Psoas muscle (tissue), 7 donors: ENCODE measurements at regions not wholly inside any gene's neighbourhood (a gene's known extent, or its start where the extent isn't known, plus 50 kb on each side); places are given as distances from the start of the nearest gene placed in this dataset.
A peak's percentile ranks its signal among the peaks of the same experiment; 100 is the strongest.

ENCODE experiments used
- ATAC-seq, 4 donors: fragments of 200-7000 bp; cut with Tn5 transposase; one replicate each; pipeline ENCODE4 v1.9.1; 2020; ENCODE audit warnings: moderate library complexity in 3 of 4, mild to moderate bottlenecking in 2 of 4
- DNase-seq, 2 donors: peaks; one replicate each; pipeline ENCODE4 v3.0.0-alpha.2; 2020
- H3K27ac ChIP-seq: fragments of 200-600 bp; one replicate; pipeline ENCODE4 v1.8.0; 2022
- H3K27me3 ChIP-seq, 3 donors: fragments of 200-600 bp in 1 of 3; one replicate each; pipeline versions ENCODE4 v1.6.1 to v1.8.0; 2013 to 2022; ENCODE audit warnings: low read length in 2 of 3, mild to moderate bottlenecking in 2 of 3, moderate library complexity in 1 of 3; ENCODE audit not compliant: insufficient read depth in 3 of 3
- H3K36me3 ChIP-seq, 2 donors: fragments of 200-600 bp in 1 of 2; one replicate each; pipeline versions ENCODE4 v1.6.1 to v1.8.0; 2013 to 2022; ENCODE audit warnings: low read depth in 1 of 2, mild to moderate bottlenecking in 1 of 2, moderate library complexity in 1 of 2; ENCODE audit not compliant: insufficient read depth in 1 of 2
- H3K4me1 ChIP-seq: fragments of 200-600 bp; one replicate; pipeline ENCODE4 v1.8.0; 2022
- H3K4me3 ChIP-seq: fragments of 200-600 bp; one replicate; pipeline ENCODE4 v1.8.0; 2022; ENCODE audit warnings: mild to moderate bottlenecking
- H3K9me3 ChIP-seq: fragments of 200-600 bp; one replicate; pipeline ENCODE4 v1.8.0; 2022
- WGBS, 3 donors: extraction: QIAGEN DNeasy Blood & Tissue Kit; methylation state at CpG; one replicate each; pipeline versions ENCODE4 v1.1.6 to v1.1.7; 2013; 5-methylcytosine and 5-hydroxymethylcytosine counted together
- intact Hi-C, 2 donors: fragments of 100-400 bp; cut with DNase I; formaldehyde crosslinking; loops; one replicate each; pipeline versions ENCODE4 v1.11.0 to v1.14.2; 2022
- TF ChIP-seq, protein P1 (sequence below): fragments of 200-600 bp; IDR thresholded peaks from one replicate; pipeline ENCODE4 v1.8.0; 2022; ENCODE audit warnings: antibody characterized with exemption
- donor health status: healthy with polysubstance abuse.
- donor health status: DM: no; HTN: no; CAD: no; lungs with moderate emphysema.
- donor health status: Bipolar disorder and iron deficiency.
- donor health status: healthy.
- donor health status: DM: yes; HTN: yes; CAD: no.
- donor health status: DM: no; HTN: no; CAD: no.
- donor health status: DM: yes; HTN: yes; CAD: no.

GRCh38 chr6:219641-220198 is 72.6 kb upstream of the DUSP22 start:
- Histone ChIP-seq H3K4me3 (no peak overlapping the region), H3K27me3 (peaks cover 0 to 14% (median 4%) of the 10 kb centered on the region in 3 donors), H3K9me3 (no peaks in the 10 kb centered on the region), H3K4me1 (no peaks in the 10 kb centered on the region), H3K27ac (no peak overlapping the region), H3K36me3 (no peaks in the 10 kb centered on the region)
- DNase-seq: peak; percentile 61 to 71
- peak in 1 of 4 donors; percentile 44 for ATAC-seq
- intact Hi-C loops: no loop called here
- TF ChIP-seq, protein P1, sequence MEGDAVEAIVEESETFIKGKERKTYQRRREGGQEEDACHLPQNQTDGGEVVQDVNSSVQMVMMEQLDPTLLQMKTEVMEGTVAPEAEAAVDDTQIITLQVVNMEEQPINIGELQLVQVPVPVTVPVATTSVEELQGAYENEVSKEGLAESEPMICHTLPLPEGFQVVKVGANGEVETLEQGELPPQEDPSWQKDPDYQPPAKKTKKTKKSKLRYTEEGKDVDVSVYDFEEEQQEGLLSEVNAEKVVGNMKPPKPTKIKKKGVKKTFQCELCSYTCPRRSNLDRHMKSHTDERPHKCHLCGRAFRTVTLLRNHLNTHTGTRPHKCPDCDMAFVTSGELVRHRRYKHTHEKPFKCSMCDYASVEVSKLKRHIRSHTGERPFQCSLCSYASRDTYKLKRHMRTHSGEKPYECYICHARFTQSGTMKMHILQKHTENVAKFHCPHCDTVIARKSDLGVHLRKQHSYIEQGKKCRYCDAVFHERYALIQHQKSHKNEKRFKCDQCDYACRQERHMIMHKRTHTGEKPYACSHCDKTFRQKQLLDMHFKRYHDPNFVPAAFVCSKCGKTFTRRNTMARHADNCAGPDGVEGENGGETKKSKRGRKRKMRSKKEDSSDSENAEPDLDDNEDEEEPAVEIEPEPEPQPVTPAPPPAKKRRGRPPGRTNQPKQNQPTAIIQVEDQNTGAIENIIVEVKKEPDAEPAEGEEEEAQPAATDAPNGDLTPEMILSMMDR: no peak
- WGBS, 3 donors: 64 to 71% (median 68%) methylated on average over 17 of the region's 17 CpGs

DNA sequence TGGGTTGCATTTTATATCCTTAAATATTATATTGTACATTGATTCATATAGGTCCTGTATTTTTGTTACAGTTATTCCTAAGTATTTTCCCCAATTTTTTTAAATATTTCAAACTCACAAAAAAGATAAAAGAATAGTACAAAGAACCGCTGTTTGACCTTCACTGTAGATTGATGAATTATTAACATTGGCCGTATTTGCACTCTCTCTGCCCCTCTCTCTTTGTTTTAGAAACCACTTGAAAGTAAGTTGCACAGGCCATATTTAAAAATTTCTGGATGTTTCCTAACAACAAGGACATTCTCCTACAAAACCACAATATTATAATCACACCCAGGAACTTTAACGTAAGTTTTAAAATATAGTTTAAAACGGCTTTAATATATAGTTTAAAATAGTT is 72.0 kb upstream of the DUSP22 start:
- Histone ChIP-seq H3K27ac (no peak overlapping the region), H3K4me3 (no peak overlapping the region), H3K4me1 (no peaks in the 10 kb centered on the region), H3K9me3 (no peaks in the 10 kb centered on the region), H3K36me3 (no peaks in the 10 kb centered on the region), H3K27me3 (peaks cover 0 to 14% (median 4%) of the 10 kb centered on the region in 3 donors)
- DNase-seq (no peak), ATAC-seq (no peak)
- 94 to 97% (median 95%) methylated on average over 4 of the region's 4 CpGs for WGBS, 3 donors
- intact Hi-C loops: no loop called here
- TF ChIP-seq, protein P1: no peak

DNA sequence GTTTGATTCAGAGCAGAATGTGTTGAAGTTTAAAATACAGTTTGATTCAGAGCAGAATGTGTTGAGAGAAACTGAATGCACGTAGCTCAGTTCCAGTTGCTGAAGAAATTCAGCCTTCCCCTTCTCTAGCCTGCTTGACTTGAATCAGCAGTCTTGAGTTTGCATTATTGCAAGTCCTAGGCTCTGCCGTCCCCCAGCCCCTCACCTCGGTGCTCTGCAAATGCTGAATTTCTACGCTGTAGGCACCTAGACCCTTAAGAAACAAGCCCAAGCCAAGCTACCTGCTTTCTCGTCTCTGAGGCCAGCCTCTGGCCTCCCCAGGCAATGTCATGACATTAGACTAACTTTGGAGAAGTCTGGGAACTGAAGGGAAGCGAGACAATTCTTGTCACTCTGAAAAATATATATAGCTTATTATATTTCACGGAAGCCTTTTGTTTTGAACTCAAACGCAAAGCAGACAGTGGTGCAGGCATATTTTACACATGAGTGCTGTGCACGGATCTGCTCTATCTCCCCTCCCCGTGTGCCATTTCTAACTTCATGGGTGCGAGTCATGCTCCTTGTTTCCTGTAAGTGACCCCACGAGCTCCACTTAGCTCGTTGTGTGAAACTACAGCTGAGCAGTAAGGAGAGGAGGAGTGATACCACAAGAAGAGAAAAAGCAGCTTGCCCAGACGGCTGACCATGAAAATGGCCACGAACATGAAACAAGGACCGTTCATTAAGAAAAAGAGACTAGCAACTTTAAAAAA is 71.4 kb upstream of the DUSP22 start:
- peaks cover 0 to 14% (median 4%) of the 10 kb centered on the region in 3 donors for H3K27me3 ChIP-seq
- 47 to 55% (median 52%) methylated on average over 16 of the region's 16 CpGs for WGBS, 3 donors
- intact Hi-C loops: no loop called here
- H3K9me3 ChIP-seq: no peaks in the 10 kb centered on the region
- TF ChIP-seq, protein P1: no peak
- H3K36me3 ChIP-seq: no peaks in the 10 kb centered on the region
- no peak overlapping the region for H3K27ac ChIP-seq
- DNase-seq (no peak), ATAC-seq (no peak)
- no peak overlapping the region for H3K4me3 ChIP-seq
- no peaks in the 10 kb centered on the region for H3K4me1 ChIP-seq

- ATAC-seq (no peak), DNase-seq (no peak)
- Histone ChIP-seq H3K4me3 (no peak overlapping the region), H3K27ac (no peak overlapping the region), H3K27me3 (peaks cover 0 to 14% (median 4%) of the 10 kb centered on the region in 3 donors), H3K9me3 (no peaks in the 10 kb centered on the region), H3K4me1 (no peaks in the 10 kb centered on the region), H3K36me3 (no peaks in the 10 kb centered on the region)
- intact Hi-C loops: no loop called here
- WGBS, 3 donors: 53 to 55% (median 54%) methylated on average over 14 of the region's 14 CpGs
- TF ChIP-seq, protein P1: no peak
These were observed 70.5 kb upstream of the DUSP22 start for GRCh38 chr6:221531-222349.
